Loucy (cell line): ENCODE measurements at regions not wholly inside any gene's neighbourhood (a gene's known extent, or its start where the extent isn't known, plus 50 kb on each side); places are given as distances from the start of the nearest gene placed in this dataset.

ENCODE experiments used
- H2AFZ ChIP-seq: fragments of 200-600 bp; sonication (generic); 2 replicates; pipeline ENCODE4 v1.6.0; 2016; ENCODE audit warnings: antibody characterized with exemption, mild to moderate bottlenecking, low read length, moderate library complexity
- H3F3A ChIP-seq: fragments of 200-600 bp; 2 replicates; pipeline ENCODE4 v1.6.0; 2016; ENCODE audit warnings: antibody characterized with exemption, low read depth, mild to moderate bottlenecking
- H3K27me3 ChIP-seq: fragments of 200-600 bp; sonication (generic); 2 replicates; pipeline ENCODE4 v1.6.1; 2014; ENCODE audit warnings: low read length, mild to moderate bottlenecking; ENCODE audit not compliant: insufficient read depth, poor library complexity, severe bottlenecking
- H3K36me3 ChIP-seq: fragments of 200-600 bp; sonication (generic); 2 replicates; pipeline ENCODE4 v1.6.1; 2016; ENCODE audit warnings: low read length; ENCODE audit not compliant: insufficient read depth
- H3K4me1 ChIP-seq: fragments of 200-600 bp; sonication (generic); 2 replicates; pipeline ENCODE4 v1.5.1; 2014; ENCODE audit warnings: low read length, mild to moderate bottlenecking; ENCODE audit not compliant: insufficient read depth, poor library complexity, severe bottlenecking
- H3K4me2 ChIP-seq: fragments of 200-600 bp; sonication (generic); 2 replicates; pipeline ENCODE4 v1.6.0; 2014; ENCODE audit warnings: antibody characterized with exemption, low read length, low read depth, mild to moderate bottlenecking; ENCODE audit not compliant: poor library complexity, severe bottlenecking
- H3K4me3 ChIP-seq: fragments of 200-600 bp; sonication (generic); 2 replicates; pipeline ENCODE4 v1.5.1; 2014; ENCODE audit warnings: low read length, mild to moderate bottlenecking, mixed read lengths; ENCODE audit not compliant: poor library complexity, severe bottlenecking
- H3K79me2 ChIP-seq: fragments of 200-600 bp; sonication (generic); 2 replicates; pipeline ENCODE4 v1.6.1; 2014; ENCODE audit warnings: low read length; ENCODE audit not compliant: insufficient read depth
- H3K9ac ChIP-seq: fragments of 200-600 bp; sonication (generic); 2 replicates; pipeline ENCODE4 v1.6.0; 2014; ENCODE audit warnings: mild to moderate bottlenecking, low read depth, low read length, moderate library complexity; ENCODE audit not compliant: poor library complexity, severe bottlenecking
- H3K9me2 ChIP-seq: fragments of 200-600 bp; sonication (generic); replicated peaks from 2 replicates; pipeline ENCODE4 v1.6.1; 2016; ENCODE audit warnings: low read depth, low read length, mixed read lengths
- H3K9me3 ChIP-seq: fragments of 200-600 bp; sonication (generic); 2 replicates; pipeline ENCODE4 v1.6.1; 2014; ENCODE audit warnings: mild to moderate bottlenecking, antibody characterized with exemption, low read length, low read depth; ENCODE audit not compliant: insufficient read depth
- H4K20me1 ChIP-seq: fragments of 200-600 bp; sonication (generic); 2 replicates; pipeline ENCODE4 v1.6.0; 2014; ENCODE audit warnings: antibody characterized with exemption, low read length, mild to moderate bottlenecking; ENCODE audit not compliant: insufficient read depth, poor library complexity, severe bottlenecking
- CTCF ChIP-seq: fragments of 200-600 bp; sonication (generic); conservative IDR thresholded peaks from 2 replicates; pipeline ENCODE4 v1.5.1; 2014; ENCODE audit warnings: mild to moderate bottlenecking, antibody characterized with exemption, low read length
- EZH2phosphoT487 ChIP-seq: fragments of 200-600 bp; IDR thresholded peaks from 2 replicates; pipeline ENCODE4 v1.6.1; 2018; ENCODE audit warnings: antibody characterized with exemption, mild to moderate bottlenecking, moderate library complexity, borderline replicate concordance

- Histone ChIP-seq H3K4me3 (no peak overlapping the region), H2AFZ (no peak overlapping the region), H3K9me2 (no peaks in the 10 kb centered on the region), H3K4me1 (peaks cover 11% of the 10 kb centered on the region), H3K9ac (no peak overlapping the region), H3F3A (no peaks in the 10 kb centered on the region), H4K20me1 (no peaks in the 10 kb centered on the region), H3K9me3 (no peaks in the 10 kb centered on the region), H3K4me2 (no peak overlapping the region), H3K79me2 (no peaks in the 10 kb centered on the region), H3K27me3 (no peaks in the 10 kb centered on the region), H3K36me3 (no peaks in the 10 kb centered on the region)
- TF ChIP-seq CTCF = no peak
- no peak for TF ChIP-seq EZH2phosphoT487
Measured at GRCh38 chr1:82153752-82154151, 353.0 kb downstream of the ADGRL2 start.

- TF ChIP-seq CTCF (no peak), EZH2phosphoT487 (no peak)
- Histone ChIP-seq H3F3A (no peaks in the 10 kb centered on the region), H3K4me2 (no peak overlapping the region)
Measured at GRCh38 chr1:82153272-82153629, 352.5 kb downstream of the ADGRL2 start.

GRCh38 chr1:82152356-82153271, 351.9 kb downstream of the ADGRL2 start:
- TF ChIP-seq CTCF = no peak
- Histone ChIP-seq H3K4me2 (no peak overlapping the region), H3K4me3 (no peak overlapping the region), H3F3A (no peaks in the 10 kb centered on the region), H3K9ac (no peak overlapping the region), H3K27me3 (no peaks in the 10 kb centered on the region), H3K4me1 (peaks cover 11% of the 10 kb centered on the region), H3K9me3 (no peaks in the 10 kb centered on the region), H4K20me1 (no peaks in the 10 kb centered on the region), H3K36me3 (no peaks in the 10 kb centered on the region), H2AFZ (no peak overlapping the region), H3K79me2 (no peaks in the 10 kb centered on the region), H3K9me2 (no peaks in the 10 kb centered on the region)

More at GRCh38 chr1:82153272-82153629, 352.5 kb downstream of the ADGRL2 start:
- Histone ChIP-seq H3K9ac (no peak overlapping the region), H3K9me2 (no peaks in the 10 kb centered on the region), H3K79me2 (no peaks in the 10 kb centered on the region), H2AFZ (no peak overlapping the region), H3K4me3 (no peak overlapping the region), H3K36me3 (no peaks in the 10 kb centered on the region), H3K27me3 (no peaks in the 10 kb centered on the region), H3K9me3 (no peaks in the 10 kb centered on the region), H3K4me1 (peaks cover 11% of the 10 kb centered on the region), H4K20me1 (no peaks in the 10 kb centered on the region)
